ENCODE measurements at regions not wholly inside any gene's neighbourhood (a gene's known extent, or its start where the extent isn't known, plus 50 kb on each side); places are given as distances from the start of the nearest gene placed in this dataset.
"Not testable (repeated sequence)": the region's sequence is repeated elsewhere in the genome, so short reads cannot be mapped to it uniquely, and the experiment has no call there.

DNA sequence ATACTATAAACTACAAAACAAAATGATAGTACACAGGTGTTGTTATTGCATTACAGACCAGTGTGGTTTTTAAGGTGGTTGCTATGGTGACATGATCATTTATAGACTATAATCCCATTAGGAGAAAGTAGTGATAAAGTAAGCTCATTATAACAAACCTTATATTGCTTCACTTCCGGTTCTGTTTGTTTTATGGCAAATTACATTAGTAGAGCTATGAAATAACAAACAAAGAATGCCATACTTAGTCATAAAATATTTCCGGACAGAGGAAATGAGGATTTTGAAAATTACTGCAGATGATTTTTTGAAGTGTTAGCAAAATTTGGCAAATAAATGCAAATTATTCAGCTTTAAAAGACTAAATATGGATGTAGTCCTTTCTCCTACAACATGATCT is 640.4 kb upstream of the ARPP21 start:
- no peak for DNase-seq (ENCODE audit: low read depth in 4 of 4, low spot score in 2 of 4)

GRCh38 chr3:35012214-35012613 is 627.1 kb upstream of the ARPP21 start:
- DNase-seq (ENCODE audit: low read depth in 4 of 4, low spot score in 2 of 4): no peak

DNA sequence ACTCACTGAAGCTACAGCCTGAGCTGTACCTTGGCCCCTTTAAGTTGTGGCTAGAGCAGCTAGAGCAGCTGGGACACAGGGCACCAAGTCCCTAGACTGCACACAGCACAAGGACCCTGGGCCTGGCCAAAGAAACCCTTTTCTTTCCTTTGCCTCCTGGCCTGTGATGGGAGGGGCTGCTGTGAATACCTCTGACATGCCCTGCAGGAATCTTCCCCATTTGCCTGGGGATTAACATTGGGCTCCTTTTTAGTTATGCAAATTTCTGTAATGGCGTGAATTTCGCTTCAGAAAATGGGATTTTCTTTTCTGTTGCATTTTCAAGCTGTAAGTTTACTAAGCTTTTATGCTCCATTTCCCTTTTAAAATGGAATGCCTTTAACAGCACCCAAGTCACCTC is 611.2 kb upstream of the ARPP21 start:
- DNase-seq (ENCODE audit: low read depth in 4 of 4, low spot score in 2 of 4): no peak

DNA sequence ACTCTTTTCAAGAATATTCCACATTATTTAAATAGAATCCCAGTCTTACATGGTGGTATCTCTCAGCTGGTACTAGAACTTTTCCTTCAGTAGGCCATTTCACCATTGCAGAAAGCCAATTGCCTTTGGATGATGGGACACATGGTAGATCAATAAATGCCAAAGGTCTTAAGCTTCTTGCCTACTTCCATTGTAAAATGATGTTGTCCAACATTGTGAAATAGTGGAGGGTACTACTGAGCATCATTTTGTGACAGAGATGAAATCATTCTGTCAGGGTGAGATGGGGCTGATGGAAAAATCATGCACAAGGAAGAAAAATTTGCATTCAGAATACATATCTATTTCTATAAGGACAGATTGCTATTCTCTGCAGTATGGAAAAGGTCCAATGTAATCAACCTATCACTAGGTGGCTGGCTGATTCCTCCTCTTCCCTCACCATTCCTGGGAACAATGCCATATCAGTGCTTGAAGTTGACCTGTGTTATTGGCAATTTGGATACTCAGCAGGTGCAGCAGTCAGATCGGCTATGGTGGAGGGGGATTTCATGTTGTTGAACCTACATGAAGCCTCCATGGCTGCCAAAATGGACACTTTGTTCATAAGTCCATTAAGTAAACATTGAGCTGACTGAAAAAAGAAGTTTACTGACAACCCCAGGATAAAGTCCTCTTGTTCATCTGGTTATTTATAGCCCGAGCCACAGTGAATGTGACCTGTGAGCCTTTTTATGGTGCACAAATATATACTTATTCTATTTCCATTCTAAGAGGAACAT is 596.9 kb upstream of the ARPP21 start:
- DNase-seq (ENCODE audit: low read depth in 4 of 4, low spot score in 2 of 4): no peak

- DNase-seq (ENCODE audit: low read depth in 4 of 4, low spot score in 2 of 4): no peak
Observed at GRCh38 chr3:35043040-35043439, 596.3 kb upstream of the ARPP21 start.

GRCh38 chr3:35044190-35044589 is 595.1 kb upstream of the ARPP21 start:
- DNase-seq (ENCODE audit: low read depth in 4 of 4, low spot score in 2 of 4): no peak

DNA sequence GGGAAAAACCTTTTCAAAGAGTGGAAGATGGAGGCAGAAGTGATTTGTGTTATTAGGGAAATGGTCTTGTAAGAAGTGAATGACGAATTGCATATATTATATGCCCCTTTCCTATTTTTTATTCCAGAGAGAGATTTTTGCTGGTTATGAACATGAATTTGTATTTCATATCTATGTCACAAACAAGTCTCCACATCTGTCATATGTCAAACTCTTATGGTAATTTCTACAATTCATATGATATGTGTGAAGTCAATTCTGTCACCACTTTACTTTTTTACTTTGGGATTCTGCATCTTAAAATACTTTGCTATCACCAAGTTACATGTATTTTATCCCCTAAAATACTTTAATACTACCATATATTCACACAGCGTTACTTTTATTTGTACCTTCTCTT is 594.2 kb upstream of the ARPP21 start:
- no peak for DNase-seq (ENCODE audit: low read depth in 4 of 4, low spot score in 2 of 4)

DNA sequence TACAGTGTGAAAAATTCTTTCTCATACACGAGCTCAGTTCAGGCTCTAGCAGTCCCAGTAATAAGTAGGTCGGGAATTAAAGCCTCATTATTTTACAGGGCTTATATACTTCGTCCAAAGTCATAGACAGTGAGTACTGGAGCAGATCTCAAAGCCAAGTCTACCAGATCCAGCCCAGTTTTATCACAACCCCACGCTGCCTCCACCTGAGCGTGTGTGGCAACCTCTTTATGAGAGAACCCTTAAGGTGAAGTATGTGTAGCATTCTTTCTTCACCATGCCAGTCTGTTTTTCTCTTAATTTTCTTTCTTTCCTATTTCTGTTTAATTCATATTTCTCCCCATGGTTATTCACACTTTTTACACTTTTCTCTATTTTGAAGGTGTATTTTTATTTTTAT is 574.6 kb upstream of the ARPP21 start:
- DNase-seq (ENCODE audit: low read depth in 4 of 4, low spot score in 2 of 4): no peak

- DNase-seq (ENCODE audit: low read depth in 4 of 4, low spot score in 2 of 4): no peak
Observed at GRCh38 chr3:35065891-35066290, 573.4 kb upstream of the ARPP21 start.

GRCh38 chr3:35067750-35068149 is 571.6 kb upstream of the ARPP21 start:
- no peak for DNase-seq (ENCODE audit: low read depth in 4 of 4, low spot score in 2 of 4)

DNA sequence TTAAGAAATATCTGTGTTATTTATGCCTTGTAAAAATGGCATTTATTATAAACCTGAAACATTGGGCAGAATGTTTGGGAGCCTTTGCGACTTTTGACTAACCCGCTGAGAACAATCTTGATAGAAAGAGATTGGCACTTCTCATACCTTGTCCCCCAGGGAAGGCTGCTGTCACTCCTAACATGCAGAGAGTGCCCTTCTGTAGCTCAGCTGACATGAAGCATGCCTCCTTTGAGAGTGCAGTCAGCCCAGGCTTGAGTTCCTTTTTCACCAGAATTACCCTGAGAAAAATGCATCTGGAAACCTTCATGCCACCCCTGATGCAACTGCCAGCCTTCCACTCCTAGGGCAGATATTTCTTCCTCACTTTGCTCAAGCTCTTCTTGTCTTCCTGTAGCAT is 569.2 kb upstream of the ARPP21 start:
- no peak for DNase-seq (ENCODE audit: low read depth in 4 of 4, low spot score in 2 of 4)

DNA sequence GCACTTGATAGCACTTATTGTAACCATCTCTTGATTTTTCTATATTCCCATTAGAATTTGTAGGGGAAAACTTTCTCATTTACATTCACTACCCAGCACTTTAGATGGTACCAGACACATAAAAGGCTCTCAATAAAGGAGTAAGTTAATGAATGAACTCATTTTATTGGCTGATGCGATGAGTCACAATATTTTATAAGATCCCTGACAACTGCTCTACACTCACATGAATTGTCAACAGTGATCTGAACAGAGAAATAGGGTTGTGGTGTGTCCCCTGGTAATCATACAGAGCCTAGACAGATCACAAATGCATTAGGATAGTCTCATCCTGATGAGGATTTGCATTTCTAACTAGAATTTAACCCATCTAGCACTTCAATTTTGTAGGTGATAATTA is 567.6 kb upstream of the ARPP21 start:
- no peak for DNase-seq (ENCODE audit: low read depth in 4 of 4, low spot score in 2 of 4)

DNA sequence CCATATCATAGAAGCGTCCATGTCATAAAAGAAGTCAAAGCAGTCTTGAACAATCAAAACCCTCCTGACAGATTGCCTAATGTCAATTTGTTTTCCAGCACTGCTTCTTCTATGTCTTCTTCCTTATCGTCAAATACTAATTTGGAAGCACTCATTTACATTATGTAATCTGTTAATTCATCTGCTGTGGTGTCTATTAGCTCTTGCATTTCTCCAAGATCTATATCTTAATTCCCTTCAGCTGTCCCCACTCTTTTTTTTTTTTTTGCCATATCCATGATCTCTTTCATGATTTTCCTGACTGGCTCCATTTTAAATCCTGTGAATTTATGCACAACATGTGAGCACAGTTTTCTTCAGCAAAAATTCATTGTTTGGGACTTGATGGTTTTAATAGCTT is 560.5 kb upstream of the ARPP21 start:
- DNase-seq (ENCODE audit: low read depth in 4 of 4, low spot score in 2 of 4): no peak

GRCh38 chr3:35079403-35079802 is 559.9 kb upstream of the ARPP21 start:
- DNase-seq (ENCODE audit: low read depth in 4 of 4, low spot score in 2 of 4): no peak

- no peak for DNase-seq (ENCODE audit: low read depth in 4 of 4, low spot score in 2 of 4)
Observed at GRCh38 chr3:35081899-35082298, 557.4 kb upstream of the ARPP21 start.

DNA sequence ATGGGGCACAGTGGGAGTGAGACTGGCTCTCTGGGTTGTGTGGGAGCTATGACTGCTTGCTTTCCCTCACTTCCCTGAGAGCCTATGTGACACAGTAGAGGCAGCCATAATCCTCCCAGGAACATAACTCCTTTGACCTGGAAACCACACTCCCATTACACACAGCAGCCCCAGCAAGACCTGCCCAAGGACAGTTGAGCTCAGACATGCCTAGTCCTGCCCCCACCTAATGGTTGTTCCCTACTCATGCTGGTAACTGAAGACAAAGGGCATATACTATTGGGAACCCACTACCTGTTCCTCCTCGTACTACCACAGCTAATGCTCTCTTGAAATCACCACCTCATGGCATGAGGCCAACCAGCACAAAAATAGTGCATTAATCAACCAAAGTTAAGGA is 550.4 kb upstream of the ARPP21 start:
- no peak for DNase-seq (ENCODE audit: low read depth in 4 of 4, low spot score in 2 of 4)

- DNase-seq (ENCODE audit: low read depth in 4 of 4, low spot score in 2 of 4): no peak
Observed at GRCh38 chr3:35114686-35115085, 524.6 kb upstream of the ARPP21 start.

GRCh38 chr3:35120026-35120425 is 519.3 kb upstream of the ARPP21 start:
- no peak for DNase-seq (ENCODE audit: low read depth in 4 of 4, low spot score in 2 of 4)

GRCh38 chr3:35137612-35138011 is 501.7 kb upstream of the ARPP21 start:
- no peak for DNase-seq (ENCODE audit: low read depth in 4 of 4, low spot score in 2 of 4)

DNA sequence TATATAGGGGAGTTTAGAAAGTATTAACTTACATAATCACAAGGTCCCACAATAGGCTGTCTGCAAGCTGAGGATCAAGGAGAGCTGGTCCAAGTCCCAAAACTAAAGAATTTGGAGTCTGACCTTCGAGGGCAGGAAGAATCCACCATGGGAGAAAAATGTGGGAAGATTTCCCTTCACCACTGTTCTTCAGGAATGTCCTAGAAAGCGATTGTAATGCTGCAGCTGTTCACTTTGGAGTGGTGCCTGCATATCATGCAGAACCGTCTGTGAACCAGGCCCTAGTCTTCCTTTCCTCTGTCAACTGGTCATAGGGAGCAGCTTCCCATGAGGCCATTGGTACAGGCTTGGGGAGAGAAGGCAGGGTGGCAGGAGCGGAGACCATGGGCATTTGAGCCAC is 497.9 kb upstream of the ARPP21 start:
- no peak for DNase-seq (ENCODE audit: low read depth in 4 of 4, low spot score in 2 of 4)

DNA sequence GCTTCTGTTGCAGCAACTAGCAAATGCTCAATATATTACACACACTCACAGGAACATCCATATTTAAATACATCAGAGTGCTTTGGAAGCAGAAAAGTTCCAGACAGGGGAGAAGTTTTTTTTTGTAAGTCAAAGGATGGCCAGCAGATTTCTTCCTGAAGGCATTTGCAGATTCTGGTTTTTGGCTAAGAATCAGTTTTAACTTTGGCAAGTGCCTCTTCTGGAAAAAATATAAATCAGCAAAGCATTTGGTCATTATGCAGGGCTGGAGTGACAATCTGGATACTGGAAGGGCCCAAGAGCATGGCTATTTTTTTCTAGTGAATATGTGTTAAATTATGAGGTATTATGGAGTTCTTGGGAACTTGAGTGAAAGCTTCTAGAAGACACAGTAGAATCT is 495.3 kb upstream of the ARPP21 start:
- no peak for DNase-seq (ENCODE audit: low read depth in 4 of 4, low spot score in 2 of 4)

GRCh38 chr3:35146256-35147035 is 492.9 kb upstream of the ARPP21 start:
- DNase-seq (ENCODE audit: low read depth in 4 of 4, low spot score in 2 of 4): not testable (repeated sequence)

Measured in left renal cortex interstitium (tissue), 4 donors.